Gastrocnemius medialis (tissue), 4 donors: ENCODE measurements at regions not wholly inside any gene's neighbourhood (a gene's known extent, or its start where the extent isn't known, plus 50 kb on each side); places are given as distances from the start of the nearest gene placed in this dataset.

Source experiments
- ATAC-seq, 2 donors: fragments of 150-250 bp; one replicate each; pipeline ENCODE4 v1.9.1; 2016
- DNase-seq, 2 donors: peaks; one replicate each; pipeline ENCODE4 v3.0.0-alpha.2; 2019
- H3K27ac ChIP-seq, 4 donors: fragments of 200-600 bp; sonication (generic); 1 replicate in 1 of 4; 2 replicates in 3 of 4; pipeline ENCODE4 v1.5.1; 2016 to 2018; ENCODE audit warnings: mild to moderate bottlenecking in 2 of 4, moderate library complexity in 1 of 4
- H3K27me3 ChIP-seq, 3 donors: fragments of 200-600 bp; sonication (generic) in 2 of 3; 1 replicate in 1 of 3; 2 replicates in 2 of 3; pipeline versions ENCODE4 v1.5.1 to v1.6.0; 2016 to 2019; ENCODE audit warnings: mild to moderate bottlenecking in 1 of 3, moderate library complexity in 1 of 3
- H3K36me3 ChIP-seq, 2 donors: fragments of 200-600 bp; sonication (generic) in 1 of 2; one replicate each; pipeline ENCODE4 v1.5.1; 2017 to 2018
- H3K4me1 ChIP-seq, 2 donors: fragments of 200-600 bp; sonication (generic) in 1 of 2; one replicate each; pipeline ENCODE4 v1.5.1; 2016 to 2017; ENCODE audit warnings: mild to moderate bottlenecking in 2 of 2
- H3K4me3 ChIP-seq, 4 donors: fragments of 200-600 bp; sonication (generic) in 3 of 4; 1 replicate in 1 of 4; 2 replicates in 3 of 4; pipeline ENCODE4 v1.5.1; 2016 to 2019; ENCODE audit warnings: mild to moderate bottlenecking in 2 of 4
- H3K9me3 ChIP-seq, 3 donors: fragments of 200-600 bp; sonication (generic) in 2 of 3; 1 replicate in 1 of 3; 2 replicates in 2 of 3; pipeline ENCODE4 v1.5.1; 2016 to 2019
- POLR2A ChIP-seq, 2 donors: fragments of 450-650 bp; IDR thresholded peaks; one replicate each; pipeline ENCODE4 v1.6.1; 2017; ENCODE audit warnings: antibody characterized with exemption in 2 of 2, mild to moderate bottlenecking in 2 of 2, moderate library complexity in 2 of 2
- in situ Hi-C, 4 donors: fragments of 200-750 bp; cut with MboI; loops; one replicate each; pipeline versions ENCODE4 v1.15.0 to v1.8.0; 2017; ENCODE audit warnings: low sequenced_read_pairs in 4 of 4
- intact Hi-C: fragments of 100-400 bp; cut with DNase I; formaldehyde crosslinking; loops from one replicate; pipeline ENCODE4 v1.15.1; 2023; ENCODE audit warnings: low total_unique reads
- TF ChIP-seq, protein P1 (sequence below), 5 experiments: fragments of 450-650 bp in 3 of 5; fragments of 200-600 bp in 2 of 5; sonication (generic) in 2 of 5; IDR thresholded peaks in 4 of 5; conservative IDR thresholded peaks in 1 of 5; 1 replicate in 4 of 5; 2 replicates in 1 of 5; pipeline ENCODE4 v1.5.1; 2016 to 2019; ENCODE audit warnings: antibody characterized with exemption in 5 of 5, mild to moderate bottlenecking in 3 of 5, moderate library complexity in 3 of 5

- TF ChIP-seq, protein P1, sequence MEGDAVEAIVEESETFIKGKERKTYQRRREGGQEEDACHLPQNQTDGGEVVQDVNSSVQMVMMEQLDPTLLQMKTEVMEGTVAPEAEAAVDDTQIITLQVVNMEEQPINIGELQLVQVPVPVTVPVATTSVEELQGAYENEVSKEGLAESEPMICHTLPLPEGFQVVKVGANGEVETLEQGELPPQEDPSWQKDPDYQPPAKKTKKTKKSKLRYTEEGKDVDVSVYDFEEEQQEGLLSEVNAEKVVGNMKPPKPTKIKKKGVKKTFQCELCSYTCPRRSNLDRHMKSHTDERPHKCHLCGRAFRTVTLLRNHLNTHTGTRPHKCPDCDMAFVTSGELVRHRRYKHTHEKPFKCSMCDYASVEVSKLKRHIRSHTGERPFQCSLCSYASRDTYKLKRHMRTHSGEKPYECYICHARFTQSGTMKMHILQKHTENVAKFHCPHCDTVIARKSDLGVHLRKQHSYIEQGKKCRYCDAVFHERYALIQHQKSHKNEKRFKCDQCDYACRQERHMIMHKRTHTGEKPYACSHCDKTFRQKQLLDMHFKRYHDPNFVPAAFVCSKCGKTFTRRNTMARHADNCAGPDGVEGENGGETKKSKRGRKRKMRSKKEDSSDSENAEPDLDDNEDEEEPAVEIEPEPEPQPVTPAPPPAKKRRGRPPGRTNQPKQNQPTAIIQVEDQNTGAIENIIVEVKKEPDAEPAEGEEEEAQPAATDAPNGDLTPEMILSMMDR (IDR thresholded peaks at IDR 0.05 in 4 of 5, conservative IDR thresholded peaks at IDR 0.05 in 1 of 5): no peak
- TF ChIP-seq POLR2A (IDR thresholded peaks at IDR 0.05): no peak
- DNase-seq: no peak
- in situ Hi-C loops: no loop called here
- Histone ChIP-seq H3K4me1 (peaks cover 12 to 18% of the 10 kb centered on the region in 2 donors), H3K27me3 (no peaks in the 10 kb centered on the region), H3K4me3 (no peak overlapping the region), H3K27ac (no peak overlapping the region), H3K36me3 (no peaks in the 10 kb centered on the region), H3K9me3 (no peaks in the 10 kb centered on the region)
- no peak for ATAC-seq
- intact Hi-C loops: no loop called here
Measured at GRCh38 chr6:134529305-134529704, 211.4 kb upstream of the SGK1 start.

DNA sequence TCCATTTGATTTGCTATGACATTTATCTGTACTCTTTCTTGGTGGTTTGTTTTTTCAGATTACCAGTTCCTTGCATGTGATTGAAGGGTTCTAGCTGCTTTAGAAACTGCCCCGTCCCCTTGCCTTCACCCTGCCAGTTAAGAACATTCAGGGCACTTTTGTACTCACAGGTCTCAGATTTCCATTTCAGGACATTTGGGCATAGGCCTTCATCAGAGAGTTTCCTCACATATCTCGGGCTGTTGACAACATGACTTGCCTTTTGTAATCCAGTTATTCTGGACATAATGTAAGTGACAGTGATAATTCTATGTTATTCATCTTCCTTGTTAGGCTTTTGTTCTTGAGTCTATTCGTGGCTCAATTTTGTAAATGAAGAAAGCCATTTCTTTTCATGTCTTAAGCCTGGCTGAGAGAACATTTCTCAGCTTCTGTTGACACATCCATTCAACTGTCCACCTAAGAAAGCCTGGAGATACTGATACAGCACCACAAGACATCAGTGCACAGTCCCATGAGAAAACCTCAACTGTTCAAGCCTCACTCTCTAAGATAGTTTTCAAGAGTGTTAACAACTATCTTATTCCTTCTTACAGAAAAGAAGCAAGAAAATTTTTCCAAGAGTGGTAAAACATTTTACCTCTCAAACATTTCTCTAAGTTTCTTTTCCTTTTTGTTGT, 209.3 kb upstream of the SGK1 start:
- no peaks in the 10 kb centered on the region for H3K36me3 ChIP-seq
- H3K4me3 ChIP-seq: no peak overlapping the region
- H3K4me1 ChIP-seq: no peaks in the 10 kb centered on the region
- no peaks in the 10 kb centered on the region for H3K27me3 ChIP-seq
- DNase-seq (no peak), ATAC-seq (peak in 1 of 2 donors; percentile 59)
- H3K27ac ChIP-seq: no peak overlapping the region
- intact Hi-C loops (no loop called here), in situ Hi-C loops (no loop called here)
- no peaks in the 10 kb centered on the region for H3K9me3 ChIP-seq
- TF ChIP-seq POLR2A (IDR thresholded peaks at IDR 0.05): no peak
- TF ChIP-seq, protein P1 (IDR thresholded peaks at IDR 0.05 in 4 of 5, conservative IDR thresholded peaks at IDR 0.05 in 1 of 5): no peak

DNA sequence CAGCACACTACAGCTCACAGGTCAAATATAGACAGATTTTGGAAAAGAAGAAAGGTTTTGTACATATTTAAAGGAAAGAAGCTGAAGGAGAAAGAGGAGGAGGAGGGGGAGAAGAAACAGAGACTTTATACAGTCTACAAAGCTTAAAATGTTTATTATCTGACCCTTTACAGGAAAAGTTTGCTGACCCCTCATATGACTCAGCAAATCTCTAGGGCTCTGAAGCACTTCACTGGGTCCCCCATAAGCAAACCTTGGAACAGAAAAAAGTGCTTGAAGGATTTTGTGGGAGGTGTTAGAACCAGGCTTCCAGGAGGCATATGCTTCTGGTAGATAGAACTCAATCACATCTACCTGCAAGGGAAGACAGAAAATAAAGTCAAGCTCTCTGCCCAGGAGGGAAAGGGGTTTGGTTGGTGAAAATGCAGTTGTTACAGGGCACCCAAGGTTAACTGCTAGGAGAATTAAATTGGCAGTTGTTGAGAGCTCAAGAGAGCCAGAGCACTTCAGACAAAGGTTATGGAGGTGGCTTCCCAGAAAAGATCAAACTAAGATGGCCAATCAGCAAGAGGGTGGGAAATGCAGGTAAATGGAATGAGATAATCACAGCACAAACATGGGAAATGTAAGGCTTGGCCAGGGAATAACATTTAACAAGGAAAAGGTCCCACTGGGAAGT, 207.4 kb upstream of the SGK1 start:
- no peak for TF ChIP-seq POLR2A (IDR thresholded peaks at IDR 0.05)
- TF ChIP-seq, protein P1 (IDR thresholded peaks at IDR 0.05 in 4 of 5, conservative IDR thresholded peaks at IDR 0.05 in 1 of 5): no peak
- ATAC-seq: no peak
- in situ Hi-C loops: no loop called here

GRCh38 chr6:134523903-134524650, 206.2 kb upstream of the SGK1 start:
- intact Hi-C loops: no loop called here
- peak in 1 of 2 donors; percentile 64 for ATAC-seq
- no peak overlapping the region for H3K27ac ChIP-seq

More for the DNA sequence above, 207.4 kb upstream of the SGK1 start:
- Histone ChIP-seq H3K27ac (no peak overlapping the region), H3K9me3 (no peaks in the 10 kb centered on the region), H3K4me1 (no peaks in the 10 kb centered on the region), H3K27me3 (no peaks in the 10 kb centered on the region), H3K36me3 (no peaks in the 10 kb centered on the region), H3K4me3 (no peak overlapping the region)
- DNase-seq: no peak
- intact Hi-C loops: no loop called here

More at GRCh38 chr6:134523903-134524650, 206.2 kb upstream of the SGK1 start:
- Histone ChIP-seq H3K27me3 (no peaks in the 10 kb centered on the region), H3K4me1 (no peaks in the 10 kb centered on the region), H3K4me3 (no peak overlapping the region), H3K9me3 (no peaks in the 10 kb centered on the region), H3K36me3 (no peaks in the 10 kb centered on the region)
- TF ChIP-seq, protein P1 (IDR thresholded peaks at IDR 0.05 in 4 of 5, conservative IDR thresholded peaks at IDR 0.05 in 1 of 5): no peak
- no peak for TF ChIP-seq POLR2A (IDR thresholded peaks at IDR 0.05)
- DNase-seq: no peak
- in situ Hi-C loops: no loop called here
